ENCODE measurements at regions not wholly inside any gene's neighbourhood (a gene's known extent, or its start where the extent isn't known, plus 50 kb on each side); places are given as distances from the start of the nearest gene placed in this dataset.

DNA sequence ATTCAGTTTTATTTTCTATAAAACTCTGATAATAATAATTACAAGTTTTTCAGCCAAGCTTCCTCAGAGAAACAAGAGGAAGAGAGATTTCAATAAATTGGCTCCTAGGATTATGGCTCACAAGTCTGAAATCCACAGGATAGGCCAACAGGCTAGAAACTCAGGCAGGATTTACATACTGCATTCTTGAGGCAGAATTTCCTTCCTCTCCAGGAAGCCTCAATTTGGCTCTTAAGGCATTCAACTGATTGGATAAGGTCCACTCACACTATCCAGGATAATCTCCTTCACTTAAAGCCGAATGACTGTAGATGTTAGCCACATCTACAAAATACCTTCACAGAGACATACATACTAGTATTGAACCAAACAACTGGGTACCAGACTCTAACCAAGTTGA lies 120.3 kb upstream of the FAT3 start:
- intact Hi-C loops (cut with micrococcal nuclease; ENCODE audit: unreplicated experiment), result no loop called here
- no peak for DNase-seq (ENCODE audit: low read depth, low spot score)
- POLR2A ChIA-PET, result no interaction called here
- Histone ChIP-seq H3K9me3 (ENCODE audit: control insufficient read depth, insufficient read depth, low read depth, low read length) (no peaks in the 10 kb centered on the region), H3K4me1 (ENCODE audit: control insufficient read depth, insufficient read depth, low read length) (no peaks in the 10 kb centered on the region), H3K4me3 (ENCODE audit: low read depth in 2 of 2, low read length in 2 of 2) (no peak overlapping the region), H3K27ac (ENCODE audit: low read length) (no peak overlapping the region), H3K36me3 (ENCODE audit: control insufficient read depth, insufficient read depth, low read length) (no peaks in the 10 kb centered on the region), H3K27me3 (ENCODE audit: control insufficient read depth, insufficient read depth, low read length) (no peaks in the 10 kb centered on the region)
- CTCF ChIA-PET, result no interaction called here
- in situ Hi-C loops (cut with HindIII; ENCODE audit: low pct_unique_long_range_greater_than_20kb, low sequenced_read_pairs), result no loop called here
- no TSS peak for BruUV-seq (replicated peaks)
- TF ChIP-seq POLR2AphosphoS5 (IDR thresholded peaks at IDR 0.05; ENCODE audit: low read depth, low read length), result no peak
- no peak for TF ChIP-seq SIN3A (IDR thresholded peaks at IDR 0.05; ENCODE audit: borderline replicate concordance, insufficient read depth, low read depth, low read length)
- no peak for TF ChIP-seq CTCF (IDR thresholded peaks at IDR 0.05)
- TF ChIP-seq, protein P1, sequence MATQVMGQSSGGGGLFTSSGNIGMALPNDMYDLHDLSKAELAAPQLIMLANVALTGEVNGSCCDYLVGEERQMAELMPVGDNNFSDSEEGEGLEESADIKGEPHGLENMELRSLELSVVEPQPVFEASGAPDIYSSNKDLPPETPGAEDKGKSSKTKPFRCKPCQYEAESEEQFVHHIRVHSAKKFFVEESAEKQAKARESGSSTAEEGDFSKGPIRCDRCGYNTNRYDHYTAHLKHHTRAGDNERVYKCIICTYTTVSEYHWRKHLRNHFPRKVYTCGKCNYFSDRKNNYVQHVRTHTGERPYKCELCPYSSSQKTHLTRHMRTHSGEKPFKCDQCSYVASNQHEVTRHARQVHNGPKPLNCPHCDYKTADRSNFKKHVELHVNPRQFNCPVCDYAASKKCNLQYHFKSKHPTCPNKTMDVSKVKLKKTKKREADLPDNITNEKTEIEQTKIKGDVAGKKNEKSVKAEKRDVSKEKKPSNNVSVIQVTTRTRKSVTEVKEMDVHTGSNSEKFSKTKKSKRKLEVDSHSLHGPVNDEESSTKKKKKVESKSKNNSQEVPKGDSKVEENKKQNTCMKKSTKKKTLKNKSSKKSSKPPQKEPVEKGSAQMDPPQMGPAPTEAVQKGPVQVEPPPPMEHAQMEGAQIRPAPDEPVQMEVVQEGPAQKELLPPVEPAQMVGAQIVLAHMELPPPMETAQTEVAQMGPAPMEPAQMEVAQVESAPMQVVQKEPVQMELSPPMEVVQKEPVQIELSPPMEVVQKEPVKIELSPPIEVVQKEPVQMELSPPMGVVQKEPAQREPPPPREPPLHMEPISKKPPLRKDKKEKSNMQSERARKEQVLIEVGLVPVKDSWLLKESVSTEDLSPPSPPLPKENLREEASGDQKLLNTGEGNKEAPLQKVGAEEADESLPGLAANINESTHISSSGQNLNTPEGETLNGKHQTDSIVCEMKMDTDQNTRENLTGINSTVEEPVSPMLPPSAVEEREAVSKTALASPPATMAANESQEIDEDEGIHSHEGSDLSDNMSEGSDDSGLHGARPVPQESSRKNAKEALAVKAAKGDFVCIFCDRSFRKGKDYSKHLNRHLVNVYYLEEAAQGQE (IDR thresholded peaks at IDR 0.05; ENCODE audit: insufficient read depth in 1 of 2, low read depth in 2 of 2, low read length in 1 of 2), result no peak
- no peak for TF ChIP-seq TCF7L2 (IDR thresholded peaks at IDR 0.05; ENCODE audit: low read depth, low read length)
- ATAC-seq, result no peak

- DNase-seq (ENCODE audit: low read depth, low spot score), result no peak
- Histone ChIP-seq H3K36me3 (ENCODE audit: control insufficient read depth, insufficient read depth, low read length) (no peaks in the 10 kb centered on the region), H3K27ac (ENCODE audit: low read length) (no peak overlapping the region), H3K27me3 (ENCODE audit: control insufficient read depth, insufficient read depth, low read length) (no peaks in the 10 kb centered on the region), H3K9me3 (ENCODE audit: control insufficient read depth, insufficient read depth, low read depth, low read length) (no peaks in the 10 kb centered on the region), H3K4me1 (ENCODE audit: control insufficient read depth, insufficient read depth, low read length) (no peaks in the 10 kb centered on the region), H3K4me3 (ENCODE audit: low read depth in 2 of 2, low read length in 2 of 2) (no peak overlapping the region)
- no TSS peak for BruUV-seq (replicated peaks)
- in situ Hi-C loops (cut with HindIII; ENCODE audit: low pct_unique_long_range_greater_than_20kb, low sequenced_read_pairs) (no loop called here), intact Hi-C loops (cut with micrococcal nuclease; ENCODE audit: unreplicated experiment) (no loop called here)
- ChIA-PET POLR2A (no interaction called here), CTCF (no interaction called here)
- no peak for ATAC-seq
- TF ChIP-seq SIN3A (IDR thresholded peaks at IDR 0.05; ENCODE audit: borderline replicate concordance, insufficient read depth, low read depth, low read length), result no peak
- no peak for TF ChIP-seq TCF7L2 (IDR thresholded peaks at IDR 0.05; ENCODE audit: low read depth, low read length)
- TF ChIP-seq CTCF (IDR thresholded peaks at IDR 0.05), result no peak
- TF ChIP-seq, protein P1 (IDR thresholded peaks at IDR 0.05; ENCODE audit: insufficient read depth in 1 of 2, low read depth in 2 of 2, low read length in 1 of 2), result no peak
- TF ChIP-seq POLR2AphosphoS5 (IDR thresholded peaks at IDR 0.05; ENCODE audit: low read depth, low read length), result no peak
Measured at GRCh38 chr11:92101920-92102319, 122.7 kb upstream of the FAT3 start.
